IPS-NIHi7 (cell line): ENCODE measurements at regions not wholly inside any gene's neighbourhood (a gene's known extent, or its start where the extent isn't known, plus 50 kb on each side); places are given as distances from the start of the nearest gene placed in this dataset.

ENCODE experiments used
- DNase-seq: peaks from one replicate; pipeline ENCODE4 v3.0.0; 2012; ENCODE audit warnings: mixed read lengths; ENCODE audit errors: extremely low spot score

GRCh38 chr13:99123101-99124045 is 77.3 kb upstream of the UBAC2 start:
- DNase-seq, result no peak

DNA sequence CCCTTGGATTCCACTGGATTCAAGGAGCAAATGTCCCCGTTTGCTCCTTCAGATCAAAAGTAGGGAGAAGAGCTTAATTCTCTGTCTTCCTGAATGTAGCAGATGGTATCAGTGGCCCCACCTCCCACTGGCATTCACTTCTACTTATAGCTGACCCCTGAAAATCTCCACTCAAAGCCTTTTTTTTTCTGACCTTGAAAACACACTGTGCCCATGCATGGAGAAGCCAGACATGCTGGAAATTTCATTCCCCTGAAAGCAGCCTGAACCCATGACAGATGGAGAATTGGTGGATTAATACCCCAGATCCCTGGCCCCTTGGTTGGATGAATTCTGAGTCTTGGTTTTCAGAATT is 76.6 kb upstream of the UBAC2 start:
- no peak for DNase-seq

- no peak for DNase-seq
Measured at GRCh38 chr13:99124794-99125316, 75.8 kb upstream of the UBAC2 start.

DNA sequence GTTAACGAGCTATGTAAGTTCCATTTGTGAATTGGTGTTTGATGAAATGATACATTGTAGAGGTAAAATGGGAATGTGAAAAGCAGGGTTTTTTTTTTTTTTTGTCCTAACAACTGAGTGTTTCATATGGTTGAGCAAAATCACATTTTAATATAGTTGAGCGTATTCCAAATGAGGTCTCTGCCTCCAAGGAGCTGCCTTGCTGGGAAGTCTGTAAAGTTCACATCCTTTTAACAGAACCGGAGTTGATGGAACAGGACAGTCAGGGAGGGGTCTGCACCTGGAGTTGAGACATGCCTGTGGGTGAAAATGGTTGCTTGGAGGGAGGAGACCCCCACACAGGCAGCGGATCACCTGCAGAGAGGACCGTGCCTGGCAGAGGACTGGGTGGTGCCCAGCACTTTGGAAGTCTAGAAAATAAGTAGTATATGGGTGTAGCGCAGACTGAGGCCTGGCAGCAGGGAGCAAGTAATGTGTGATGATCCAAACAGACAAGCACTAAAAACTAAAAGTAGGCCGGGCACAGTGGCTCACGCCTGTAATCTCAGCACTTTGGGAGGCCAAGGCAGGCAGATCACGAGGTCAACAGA is 75.2 kb upstream of the UBAC2 start:
- DNase-seq, result no peak

DNA sequence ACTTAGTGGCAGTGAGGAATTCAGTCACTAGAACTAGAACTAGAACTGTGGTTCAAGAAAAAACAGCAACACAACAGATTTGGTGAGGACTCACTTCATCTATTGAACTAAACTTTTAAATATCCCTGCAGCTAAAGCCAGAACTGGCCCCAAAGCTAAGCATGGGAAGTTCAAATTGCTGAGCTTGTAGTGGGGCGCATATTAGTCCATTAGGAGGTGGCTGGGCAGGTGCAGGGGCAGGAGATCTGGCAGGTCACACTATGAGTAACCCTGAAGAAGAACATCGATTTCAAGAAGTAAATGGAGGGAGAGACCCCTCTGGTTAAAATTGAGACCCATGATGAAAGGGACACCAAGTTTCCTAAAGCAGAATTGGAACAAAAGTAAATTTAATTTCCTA is 73.8 kb upstream of the UBAC2 start:
- no peak for DNase-seq

GRCh38 chr13:99129050-99129449 is 71.6 kb upstream of the UBAC2 start:
- DNase-seq, result no peak

DNA sequence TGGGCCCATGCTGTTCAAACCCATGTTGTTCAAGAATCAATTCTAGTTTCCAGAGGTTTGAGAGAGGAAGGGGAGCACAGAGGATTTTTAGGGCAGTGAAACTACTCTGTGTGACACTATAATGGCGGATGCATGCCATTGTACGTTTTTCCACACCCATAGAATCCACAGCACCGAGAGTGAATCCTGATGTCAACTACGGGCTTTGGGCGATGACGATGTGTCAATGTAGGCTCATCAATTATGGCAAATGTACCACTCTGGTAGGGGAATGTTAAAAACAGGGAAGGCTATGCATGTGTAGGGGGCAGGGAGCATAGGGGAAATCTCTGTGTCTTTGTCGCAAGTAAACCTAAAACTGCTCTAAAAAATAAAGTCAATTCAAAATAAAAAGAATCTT is 70.7 kb upstream of the UBAC2 start:
- DNase-seq, result no peak

DNA sequence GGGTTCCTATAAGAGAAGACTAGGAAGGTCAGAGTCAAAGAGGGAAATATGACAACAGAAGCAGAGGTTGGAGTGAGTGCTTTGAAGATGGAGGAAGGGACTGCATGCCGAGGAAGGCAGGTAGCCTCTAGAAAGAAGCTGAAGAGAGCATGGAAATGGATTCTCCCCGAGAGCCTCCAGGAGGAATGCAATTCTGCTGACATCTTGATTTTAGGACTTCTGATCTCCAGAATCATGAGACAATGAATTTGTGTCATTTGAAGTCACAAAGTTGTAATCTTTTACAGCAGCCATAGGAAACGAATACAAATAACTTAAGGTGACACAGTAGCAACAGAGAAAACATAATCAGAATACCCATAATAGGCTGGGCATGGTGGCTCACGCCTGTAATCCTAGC is 69.2 kb upstream of the UBAC2 start:
- DNase-seq, result no peak

DNA sequence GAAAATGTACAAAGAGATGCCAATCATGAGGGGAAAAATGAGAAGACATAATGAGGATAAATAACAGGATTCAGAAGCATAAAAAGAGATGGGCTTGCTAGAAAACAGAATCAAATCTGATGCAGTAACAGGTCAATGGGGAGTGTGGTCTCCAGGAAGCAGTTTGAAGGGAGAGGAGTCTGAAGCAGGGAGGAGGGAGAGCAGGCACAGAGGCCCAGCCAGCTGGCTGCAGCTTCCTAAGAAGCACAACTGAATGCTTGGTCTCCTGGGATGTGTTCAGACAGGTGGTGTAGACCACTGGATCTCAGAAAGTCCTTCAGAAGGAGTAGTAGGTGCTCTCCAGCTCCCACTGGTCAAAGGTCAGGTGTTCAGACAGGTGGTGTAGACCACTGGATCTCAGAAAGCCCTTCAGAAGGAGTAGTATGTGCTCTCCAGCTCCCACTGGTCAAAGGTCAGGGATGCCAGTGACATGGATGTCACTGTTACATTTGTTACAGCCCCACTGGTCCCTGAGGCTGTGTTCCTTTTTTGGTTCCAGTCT is 68.3 kb upstream of the UBAC2 start:
- no peak for DNase-seq

DNA sequence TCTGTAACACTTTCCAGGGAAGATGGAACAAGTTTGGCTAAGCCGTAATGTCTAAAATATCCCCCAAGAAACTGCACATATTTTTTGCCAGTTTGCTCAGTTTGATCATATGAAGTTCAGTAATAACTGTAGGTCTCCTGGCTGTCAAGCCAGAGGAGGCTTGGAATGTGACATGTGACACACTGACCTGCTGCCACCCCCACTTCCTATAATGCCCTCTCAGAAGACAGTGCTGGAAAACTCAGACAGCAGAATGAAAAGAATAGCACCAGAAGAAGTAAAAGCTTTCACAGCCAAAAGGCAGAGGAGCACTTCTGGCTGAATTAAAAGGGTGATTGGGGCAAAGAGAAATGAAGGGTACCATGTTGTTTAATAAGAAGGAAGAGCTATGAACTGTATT is 67.4 kb upstream of the UBAC2 start:
- DNase-seq, result no peak

GRCh38 chr13:99133848-99134247 is 66.8 kb upstream of the UBAC2 start:
- no peak for DNase-seq

DNA sequence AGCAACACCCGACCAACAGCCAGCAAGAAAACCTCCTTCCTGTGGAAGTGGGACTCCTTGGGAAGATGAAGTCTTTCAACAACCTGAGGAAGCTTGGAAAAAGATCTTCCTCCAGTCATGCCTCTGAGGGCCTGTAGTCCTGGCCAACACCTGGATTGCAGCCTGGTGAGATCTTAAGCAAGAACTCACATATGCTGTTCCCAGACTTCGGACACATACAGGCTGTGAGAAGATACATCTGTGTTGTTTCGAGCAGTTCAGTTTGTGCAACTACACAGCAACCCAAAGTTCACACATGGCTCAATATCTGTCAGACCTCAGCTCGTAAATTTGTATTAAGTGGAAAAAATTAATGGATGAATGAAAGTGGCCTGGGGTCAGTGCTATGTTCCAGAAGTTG is 65.1 kb upstream of the UBAC2 start:
- DNase-seq, result no peak

DNA sequence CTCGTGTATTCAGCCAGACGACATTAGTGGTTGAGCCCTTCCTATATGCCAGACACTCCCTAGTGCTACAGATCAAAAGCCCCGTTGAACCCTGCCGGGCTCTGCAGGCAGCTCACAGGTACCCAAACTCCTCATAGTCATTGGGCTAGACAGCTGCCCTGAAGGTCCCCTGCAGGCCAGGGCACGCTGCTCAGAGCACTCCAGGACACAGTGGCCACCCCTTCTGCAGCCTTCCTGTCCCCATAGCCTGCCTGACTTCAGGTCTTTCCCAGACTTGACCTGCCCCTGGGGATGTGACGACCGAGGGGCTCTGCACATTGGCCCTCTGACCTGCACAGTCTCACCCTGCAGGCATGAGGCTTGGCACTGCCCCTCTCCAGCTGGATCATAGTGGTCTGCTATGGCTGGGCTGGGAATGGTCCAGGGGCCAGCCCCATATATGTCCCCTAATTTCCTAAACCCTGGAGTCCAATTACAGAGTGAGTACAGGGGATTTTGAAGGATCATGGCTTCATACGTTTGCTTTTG is 64.2 kb upstream of the UBAC2 start:
- DNase-seq, result no peak

DNA sequence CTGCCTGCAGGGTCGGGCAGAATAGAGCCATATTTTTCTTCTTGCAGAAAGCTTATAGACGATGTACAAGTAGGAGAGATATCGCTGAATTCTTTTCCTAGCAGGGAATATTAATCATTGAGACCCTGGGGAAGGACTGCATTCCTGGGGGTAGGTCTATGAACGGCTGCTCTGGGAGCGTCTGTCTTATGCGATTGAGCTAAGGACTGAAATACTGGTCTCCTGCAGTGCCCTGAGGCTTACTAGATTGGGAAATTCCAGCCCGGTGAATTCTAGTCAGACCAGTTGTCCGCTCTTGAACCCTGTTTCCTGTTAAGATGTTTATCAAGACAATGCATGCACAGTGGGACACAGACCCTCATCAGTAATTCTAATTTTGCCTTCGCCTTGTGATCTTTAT is 59.8 kb upstream of the UBAC2 start:
- DNase-seq, result no peak

DNA sequence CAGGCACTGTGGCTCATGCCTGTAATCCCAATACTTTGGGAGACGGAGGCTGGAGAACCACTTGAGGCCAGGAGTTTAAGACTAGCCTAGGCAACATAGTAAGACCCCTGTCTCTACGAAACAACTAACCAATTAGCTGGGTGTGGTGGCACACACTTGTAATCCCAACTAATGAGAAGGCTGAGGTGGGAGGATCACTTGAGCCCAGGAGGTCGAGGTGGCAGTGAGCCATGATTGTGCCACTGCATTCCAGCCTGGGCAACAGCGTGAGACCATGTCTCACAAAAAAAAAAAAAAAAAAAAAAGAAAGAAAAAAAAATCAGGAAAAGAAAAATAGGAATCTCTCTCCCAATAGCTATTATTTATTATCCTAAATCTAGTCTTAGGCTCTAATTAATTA is 56.8 kb upstream of the UBAC2 start:
- DNase-seq, result no peak

DNA sequence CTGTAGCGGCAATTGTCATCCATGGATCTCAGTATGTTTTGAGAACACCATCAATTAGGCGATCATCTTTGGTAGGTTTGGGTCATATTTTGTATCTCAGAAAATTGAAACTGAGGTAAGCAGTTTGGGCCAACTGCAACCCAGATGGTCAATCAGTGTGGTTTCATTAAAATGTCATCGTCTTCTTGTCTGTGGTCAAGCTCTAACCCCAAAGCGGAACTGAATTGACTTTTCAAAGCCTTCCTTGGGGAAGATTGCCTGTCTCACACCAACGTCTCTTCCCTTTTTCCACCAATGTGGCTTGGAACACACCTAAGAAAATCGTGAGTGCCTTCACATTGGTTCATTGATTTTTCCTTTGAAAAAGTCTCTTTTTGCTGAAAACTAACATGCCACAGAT is 56.3 kb upstream of the UBAC2 start:
- no peak for DNase-seq

- DNase-seq, result no peak
Measured at GRCh38 chr13:99145461-99145860, 55.2 kb upstream of the UBAC2 start.

DNA sequence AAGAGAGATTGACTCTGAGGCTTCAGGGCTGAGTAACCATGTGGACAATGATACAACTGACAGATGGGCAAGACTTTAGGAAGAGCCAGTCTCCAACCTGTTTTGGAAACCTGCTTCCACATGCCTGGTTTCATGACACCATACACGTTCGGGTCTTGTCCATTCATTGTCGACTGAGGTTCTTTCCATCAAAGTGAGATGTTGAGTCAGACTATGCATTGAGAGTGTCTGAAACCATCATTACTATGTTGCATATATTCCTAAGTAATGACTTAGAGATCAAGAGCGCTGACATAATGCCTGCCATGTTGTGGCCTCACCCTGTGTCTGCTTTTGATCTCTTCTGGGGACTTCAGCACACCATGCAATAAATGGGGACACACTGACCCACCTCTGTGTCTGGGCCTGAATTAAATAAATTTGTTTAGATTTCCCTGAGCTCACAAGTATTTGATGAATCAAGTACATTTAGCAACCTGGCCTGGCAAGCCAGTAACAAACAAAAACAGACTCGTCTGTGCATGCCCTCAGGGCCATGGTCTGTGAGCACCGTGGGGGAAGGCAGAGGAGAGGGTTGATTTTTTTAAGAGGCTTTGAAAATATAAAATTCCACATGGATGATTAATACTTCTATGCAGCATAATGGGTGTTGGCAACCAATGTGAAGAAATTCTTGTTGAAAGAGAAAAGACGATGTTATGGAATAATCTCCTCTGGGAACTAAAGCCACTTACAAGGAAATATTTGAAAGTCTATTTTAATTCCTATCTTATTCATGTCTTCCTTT is 49.9 kb upstream of the UBAC2 start:
- DNase-seq, result no peak
